DMS79 (cell line): ENCODE measurements at regions not wholly inside any gene's neighbourhood (a gene's known extent, or its start where the extent isn't known, plus 50 kb on each side); places are given as distances from the start of the nearest gene placed in this dataset.

ENCODE experiments used
- DNase-seq: peaks from one replicate; lab custom pipeline; 2025; lab: John Stamatoyannopoulos, UW

- no peak for DNase-seq
These were observed 312.3 kb downstream of the FAT3 start for GRCh38 chr11:92536883-92537282.

GRCh38 chr11:92540096-92540495, 315.5 kb downstream of the FAT3 start:
- DNase-seq: no peak

GRCh38 chr11:92545906-92546471, 321.4 kb downstream of the FAT3 start:
- no peak for DNase-seq

GRCh38 chr11:92546603-92547002, 322.0 kb downstream of the FAT3 start:
- no peak for DNase-seq

GRCh38 chr11:92550411-92550810, 325.8 kb downstream of the FAT3 start:
- peak; percentile 82 for DNase-seq

GRCh38 chr11:92550871-92551270, 326.3 kb downstream of the FAT3 start:
- DNase-seq: no peak

- DNase-seq: no peak
These were observed 328.3 kb downstream of the FAT3 start for GRCh38 chr11:92552942-92553341.

GRCh38 chr11:92554688-92555087, 330.1 kb downstream of the FAT3 start:
- DNase-seq: no peak

- DNase-seq: no peak
These were observed 331.8 kb downstream of the FAT3 start for GRCh38 chr11:92556431-92556830.

GRCh38 chr11:92557879-92558278, 333.3 kb downstream of the FAT3 start:
- no peak for DNase-seq

GRCh38 chr11:92558323-92558722, 333.7 kb downstream of the FAT3 start:
- peak; percentile 92 for DNase-seq

- DNase-seq: no peak
These were observed 345.1 kb downstream of the FAT3 start for GRCh38 chr11:92569726-92570125.

- DNase-seq: no peak
These were observed 347.9 kb downstream of the FAT3 start for GRCh38 chr11:92572559-92572958.

GRCh38 chr11:92576315-92576714, 351.7 kb downstream of the FAT3 start:
- no peak for DNase-seq

- no peak for DNase-seq
These were observed 356.3 kb downstream of the FAT3 start for GRCh38 chr11:92580908-92581307.

- no peak for DNase-seq
These were observed 363.8 kb downstream of the FAT3 start for GRCh38 chr11:92588393-92588792.

- no peak for DNase-seq
These were observed 364.9 kb downstream of the FAT3 start for GRCh38 chr11:92589512-92589911.

GRCh38 chr11:92591521-92591920, 366.9 kb downstream of the FAT3 start:
- DNase-seq: no peak

- no peak for DNase-seq
These were observed 369.6 kb downstream of the FAT3 start for GRCh38 chr11:92594251-92594650.

GRCh38 chr11:92595052-92595451, 370.4 kb downstream of the FAT3 start:
- no peak for DNase-seq

GRCh38 chr11:92596596-92597317, 372.1 kb downstream of the FAT3 start:
- DNase-seq: no peak

GRCh38 chr11:92601048-92601447, 368.4 kb upstream of the MTNR1B start:
- DNase-seq: no peak

GRCh38 chr11:92605667-92606066, 363.8 kb upstream of the MTNR1B start:
- DNase-seq: no peak
